GM12878 (cell line): ENCODE measurements at regions not wholly inside any gene's neighbourhood (a gene's known extent, or its start where the extent isn't known, plus 50 kb on each side); places are given as distances from the start of the nearest gene placed in this dataset.

ENCODE experiments used
- ATAC-seq: fragments of 200-7000 bp; cut with Tn5 transposase; 3 replicates; pipeline ENCODE4 v1.9.1; 2020; ENCODE audit warnings: mild to moderate bottlenecking, moderate library complexity
- BruUV-seq: library from RNA; stranded (reverse); fragments of 400-500 nt; replicated peaks from 2 replicates; lab custom pipeline; 2021; lab: Mats Ljungman, UMichigan
- CTCF ChIA-PET: fragments of 300-600 bp; sonication (Branson Sonifier 250); formaldehyde crosslinking; extraction: SDS; loops from one replicate; lab custom pipeline; 2021; ENCODE audit warnings: inconsistent platforms; lab: Yijun Ruan, JAX
- POLR2A ChIA-PET: fragments of 350-600 bp; formaldehyde crosslinking; extraction: SDS; loops from one replicate; lab custom pipeline; 2021; ENCODE audit warnings: inconsistent platforms; lab: Charles Lee
- RAD21 ChIA-PET: fragments of 300-600 bp; sonication (Branson Sonifier 250); formaldehyde crosslinking; loops from one replicate; lab custom pipeline; 2023; ENCODE audit warnings: antibody characterized with exemption; ENCODE audit not compliant: unreplicated experiment; lab: Charles Lee
- SMC1A ChIA-PET: fragments of 300-600 bp; sonication (Branson Sonifier 250); formaldehyde crosslinking; loops from one replicate; lab custom pipeline; 2023; ENCODE audit not compliant: unreplicated experiment, uncharacterized antibody; lab: Charles Lee
- DNase-seq: peaks from one replicate; pipeline ENCODE4 v3.0.0-alpha.2; 2011; ENCODE audit warnings: low read depth, low spot score
- FAIRE-seq: peaks from 3 replicates; lab custom pipeline; 2011; peaks lifted over from hg19 to GRCh38; lab: Jason Lieb, UNC
- H2AFZ ChIP-seq: 2 replicates; pipeline ENCODE4 v1.6.0; 2011; ENCODE audit warnings: low read depth, low read length, control low read depth; ENCODE audit not compliant: control insufficient read depth
- H3K27ac ChIP-seq: 2 replicates; pipeline ENCODE4 v1.5.1; 2011; ENCODE audit warnings: control low read depth; ENCODE audit not compliant: control insufficient read depth, insufficient read depth
- H3K27me3 ChIP-seq, 2 experiments: replicated peaks in 1 of 2; 2 replicates each; pipeline versions ENCODE4 v1.6.0 to v1.6.1; 2011; ENCODE audit warnings: low read length in 1 of 2; ENCODE audit not compliant: control insufficient read depth in 2 of 2, insufficient read depth in 2 of 2
- H3K36me3 ChIP-seq, 2 experiments: 2 replicates each; pipeline ENCODE4 v1.5.1; 2011; ENCODE audit warnings: low read length in 1 of 2; ENCODE audit not compliant: control insufficient read depth in 2 of 2, insufficient read depth in 2 of 2
- H3K4me1 ChIP-seq: 2 replicates; pipeline ENCODE4 v1.6.1; 2011; ENCODE audit warnings: mild to moderate bottlenecking, low read length, moderate library complexity, mixed read lengths; ENCODE audit not compliant: control insufficient read depth, insufficient read depth
- H3K4me2 ChIP-seq: 2 replicates; pipeline ENCODE4 v1.6.0; 2011; ENCODE audit warnings: control low read depth; ENCODE audit not compliant: control insufficient read depth, insufficient read depth
- H3K4me3 ChIP-seq: fragments of 200-600 bp; sonication (generic); 2 replicates; pipeline ENCODE4 v1.5.1; 2016
- H3K79me2 ChIP-seq: 2 replicates; pipeline ENCODE4 v1.6.0; 2011; ENCODE audit warnings: low read length; ENCODE audit not compliant: control insufficient read depth, insufficient read depth
- H3K9ac ChIP-seq: 2 replicates; pipeline ENCODE4 v1.8.0; 2011; ENCODE audit warnings: low read length, control low read depth, mixed read lengths; ENCODE audit not compliant: control insufficient read depth, insufficient read depth
- H3K9me3 ChIP-seq: replicated peaks from 3 replicates; pipeline ENCODE4 v1.5.1; 2011; ENCODE audit warnings: mild to moderate bottlenecking, low read length; ENCODE audit not compliant: control insufficient read depth, insufficient read depth
- H4K20me1 ChIP-seq: 2 replicates; pipeline ENCODE4 v1.6.0; 2011; ENCODE audit not compliant: control insufficient read depth, insufficient read depth
- MEF2B ChIP-seq: fragments of 450-650 bp; IDR thresholded peaks from 2 replicates; pipeline ENCODE4 v1.6.1; 2018; ENCODE audit warnings: mild to moderate bottlenecking, moderate library complexity; ENCODE audit not compliant: partially characterized antibody, poor library complexity, severe bottlenecking
- POLR2AphosphoS5 ChIP-seq: IDR thresholded peaks from 2 replicates; pipeline ENCODE4 v1.6.1; 2011; ENCODE audit warnings: mild to moderate bottlenecking, low read length, inconsistent platforms
- SMC3 ChIP-seq: IDR thresholded peaks from 2 replicates; pipeline ENCODE4 v1.6.1; 2011; ENCODE audit warnings: low read length, improper control_type of control experiment, borderline replicate concordance
- YY1 ChIP-seq: IDR thresholded peaks from 2 replicates; pipeline ENCODE4 v1.6.1; 2011; ENCODE audit warnings: low read depth, mild to moderate bottlenecking, low read length
- WGBS: methylation state at CpG from one replicate; pipeline ENCODE4 v1.1.6; 2016; ENCODE audit warnings: low lambda C conversion rate; ENCODE audit not compliant: insufficient replicate concordance, insufficient coverage; ENCODE audit errors: missing lambda C conversion rate; 5-methylcytosine and 5-hydroxymethylcytosine counted together
- in situ Hi-C: fragments of 300-500 bp; cut with MboI; formaldehyde crosslinking; loops from 9 replicates; pipeline ENCODE4 v1.14.3; 2018; ENCODE audit warnings: mixed read lengths
- intact Hi-C: fragments of 100-400 bp; cut with micrococcal nuclease; formaldehyde crosslinking; loops from one replicate; pipeline ENCODE4 v1.14.2; 2022; ENCODE audit not compliant: unreplicated experiment
- TF ChIP-seq, protein P1 (sequence below): IDR thresholded peaks from 2 replicates; pipeline ENCODE4 v1.6.1; 2012; ENCODE audit warnings: improper control_type of control experiment, low read depth, low read length; ENCODE audit not compliant: insufficient replicate concordance

DNA sequence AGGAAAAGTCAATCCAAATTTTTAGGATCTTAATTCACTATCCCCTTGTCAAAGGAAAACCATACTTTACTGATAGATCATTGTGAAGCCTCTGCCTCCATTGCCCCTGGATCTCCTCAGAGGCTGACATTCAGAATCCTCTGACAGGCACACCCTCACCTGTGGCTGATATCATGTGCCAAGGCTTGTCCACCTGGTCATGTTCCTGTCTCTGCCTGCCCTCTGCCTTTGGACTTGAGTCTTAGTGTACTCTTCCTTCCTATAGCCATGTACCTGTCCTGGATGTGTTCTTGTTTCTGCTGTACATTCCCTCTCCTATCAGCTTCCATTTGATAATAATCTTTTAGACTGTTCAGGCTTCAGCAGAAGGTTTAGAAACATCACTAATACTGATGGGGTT lies 179.4 kb downstream of the TNFSF13B start (continued):
- TF ChIP-seq, protein P1, sequence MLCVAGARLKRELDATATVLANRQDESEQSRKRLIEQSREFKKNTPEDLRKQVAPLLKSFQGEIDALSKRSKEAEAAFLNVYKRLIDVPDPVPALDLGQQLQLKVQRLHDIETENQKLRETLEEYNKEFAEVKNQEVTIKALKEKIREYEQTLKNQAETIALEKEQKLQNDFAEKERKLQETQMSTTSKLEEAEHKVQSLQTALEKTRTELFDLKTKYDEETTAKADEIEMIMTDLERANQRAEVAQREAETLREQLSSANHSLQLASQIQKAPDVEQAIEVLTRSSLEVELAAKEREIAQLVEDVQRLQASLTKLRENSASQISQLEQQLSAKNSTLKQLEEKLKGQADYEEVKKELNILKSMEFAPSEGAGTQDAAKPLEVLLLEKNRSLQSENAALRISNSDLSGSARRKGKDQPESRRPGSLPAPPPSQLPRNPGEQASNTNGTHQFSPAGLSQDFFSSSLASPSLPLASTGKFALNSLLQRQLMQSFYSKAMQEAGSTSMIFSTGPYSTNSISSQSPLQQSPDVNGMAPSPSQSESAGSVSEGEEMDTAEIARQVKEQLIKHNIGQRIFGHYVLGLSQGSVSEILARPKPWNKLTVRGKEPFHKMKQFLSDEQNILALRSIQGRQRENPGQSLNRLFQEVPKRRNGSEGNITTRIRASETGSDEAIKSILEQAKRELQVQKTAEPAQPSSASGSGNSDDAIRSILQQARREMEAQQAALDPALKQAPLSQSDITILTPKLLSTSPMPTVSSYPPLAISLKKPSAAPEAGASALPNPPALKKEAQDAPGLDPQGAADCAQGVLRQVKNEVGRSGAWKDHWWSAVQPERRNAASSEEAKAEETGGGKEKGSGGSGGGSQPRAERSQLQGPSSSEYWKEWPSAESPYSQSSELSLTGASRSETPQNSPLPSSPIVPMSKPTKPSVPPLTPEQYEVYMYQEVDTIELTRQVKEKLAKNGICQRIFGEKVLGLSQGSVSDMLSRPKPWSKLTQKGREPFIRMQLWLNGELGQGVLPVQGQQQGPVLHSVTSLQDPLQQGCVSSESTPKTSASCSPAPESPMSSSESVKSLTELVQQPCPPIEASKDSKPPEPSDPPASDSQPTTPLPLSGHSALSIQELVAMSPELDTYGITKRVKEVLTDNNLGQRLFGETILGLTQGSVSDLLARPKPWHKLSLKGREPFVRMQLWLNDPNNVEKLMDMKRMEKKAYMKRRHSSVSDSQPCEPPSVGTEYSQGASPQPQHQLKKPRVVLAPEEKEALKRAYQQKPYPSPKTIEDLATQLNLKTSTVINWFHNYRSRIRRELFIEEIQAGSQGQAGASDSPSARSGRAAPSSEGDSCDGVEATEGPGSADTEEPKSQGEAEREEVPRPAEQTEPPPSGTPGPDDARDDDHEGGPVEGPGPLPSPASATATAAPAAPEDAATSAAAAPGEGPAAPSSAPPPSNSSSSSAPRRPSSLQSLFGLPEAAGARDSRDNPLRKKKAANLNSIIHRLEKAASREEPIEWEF: no peak
- no peak for TF ChIP-seq POLR2AphosphoS5
- no peak for TF ChIP-seq YY1
- no peak for TF ChIP-seq SMC3
- TF ChIP-seq, all 136 proteins: peak for 0

DNA sequence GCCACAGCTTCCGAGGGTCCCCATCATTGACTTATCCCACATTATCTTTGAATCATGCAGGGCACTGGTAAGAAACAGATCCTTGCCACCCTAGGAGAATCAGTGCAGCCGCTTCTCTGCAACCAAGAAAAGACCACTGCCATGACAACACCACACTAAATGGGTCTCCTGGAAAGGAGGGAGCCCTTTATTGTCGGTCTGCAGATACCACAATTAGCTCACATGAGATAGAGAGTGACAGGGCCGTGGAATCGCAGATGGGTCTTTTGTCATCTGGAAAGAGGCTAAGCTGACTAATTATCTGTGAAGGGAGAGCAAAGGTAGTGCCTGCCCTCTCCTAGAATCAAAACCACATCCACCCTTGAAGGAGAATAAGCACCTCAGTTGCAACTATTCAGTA lies 178.3 kb upstream of the MYO16 start:
- Histone ChIP-seq H3K9me3 (no peaks in the 10 kb centered on the region), H3K4me1 (no peaks in the 10 kb centered on the region), H3K79me2 (no peaks in the 10 kb centered on the region), H3K9ac (no peak overlapping the region), H2AFZ (no peak overlapping the region), H3K4me3 (no peak overlapping the region), H3K4me2 (no peak overlapping the region), H4K20me1 (no peaks in the 10 kb centered on the region), H3K36me3 (no peaks in the 10 kb centered on the region), H3K27me3 (no peaks in the 10 kb centered on the region), H3K27ac (no peak overlapping the region)
- POLR2A ChIA-PET: no interaction called here
- in situ Hi-C loops: no loop called here
- no peak for TF ChIP-seq MEF2B
- RAD21 ChIA-PET: no interaction called here
- BruUV-seq: no TSS peak
- FAIRE-seq (no peak), DNase-seq (no peak), ATAC-seq (no peak)
- intact Hi-C loops: loop anchor here (1.0 kb wide), 1 partner anchor 24 kb away; no protein-coding TSS in a partner anchor
- CTCF ChIA-PET: no interaction called here
- 15% methylated on average over 5 of the region's 5 CpGs for WGBS
- SMC1A ChIA-PET: no interaction called here
